ENCODE measurements at regions not wholly inside any gene's neighbourhood (a gene's known extent, or its start where the extent isn't known, plus 50 kb on each side); places are given as distances from the start of the nearest gene placed in this dataset.
"Not testable (repeated sequence)": the region's sequence is repeated elsewhere in the genome, so short reads cannot be mapped to it uniquely, and the experiment has no call there.

GRCh38 chr6:60765331-60765730, 1520.7 kb downstream of the KHDRBS2 start:
- H3K4me3 ChIP-seq (ENCODE audit: low read depth, low read length); DNase-seq (ENCODE audit: low read depth): not testable (repeated sequence)

- H3K4me3 ChIP-seq (ENCODE audit: low read depth, low read length); DNase-seq (ENCODE audit: low read depth): not testable (repeated sequence)
Observed at GRCh38 chr6:60763464-60764080, 1522.5 kb downstream of the KHDRBS2 start.

GRCh38 chr6:60760928-60761327, 1525.1 kb downstream of the KHDRBS2 start:
- H3K4me3 ChIP-seq (ENCODE audit: low read depth, low read length) = not testable (repeated sequence)

GRCh38 chr6:60759149-60759825, 1526.7 kb downstream of the KHDRBS2 start:
- H3K4me3 ChIP-seq (ENCODE audit: low read depth, low read length); DNase-seq (ENCODE audit: low read depth): not testable (repeated sequence)

More at GRCh38 chr6:60760928-60761327, 1525.1 kb downstream of the KHDRBS2 start:
- DNase-seq (ENCODE audit: low read depth) = not testable (repeated sequence)

- not testable (repeated sequence) for DNase-seq (ENCODE audit: low read depth); H3K4me3 ChIP-seq (ENCODE audit: low read depth, low read length)
- TF ChIP-seq CTCF (IDR thresholded peaks at IDR 0.05; ENCODE audit: control insufficient read depth, extremely low read depth, insufficient read depth) = 0 out of 2 replicates have a peak, but pooled peaks have one; percentile 13
Observed at GRCh38 chr6:60758725-60759124, 1527.3 kb downstream of the KHDRBS2 start.

GRCh38 chr6:60754879-60755278, 1531.1 kb downstream of the KHDRBS2 start:
- peak; percentile 16; the same call in 1 of the 2 replicates for TF ChIP-seq CTCF (IDR thresholded peaks at IDR 0.05; ENCODE audit: control insufficient read depth, extremely low read depth, insufficient read depth)
- no peak overlapping the region for H3K4me3 ChIP-seq (ENCODE audit: low read depth, low read length)
- DNase-seq (ENCODE audit: low read depth) = no peak

- DNase-seq (ENCODE audit: low read depth); H3K4me3 ChIP-seq (ENCODE audit: low read depth, low read length): not testable (repeated sequence)
Observed at GRCh38 chr6:60750353-60751081, 1535.5 kb downstream of the KHDRBS2 start.

GRCh38 chr6:60747765-60748556, 1538.1 kb downstream of the KHDRBS2 start:
- not testable (repeated sequence) for H3K4me3 ChIP-seq (ENCODE audit: low read depth, low read length); DNase-seq (ENCODE audit: low read depth)

GRCh38 chr6:60737764-60738425, 1548.1 kb downstream of the KHDRBS2 start:
- not testable (repeated sequence) for DNase-seq (ENCODE audit: low read depth); H3K4me3 ChIP-seq (ENCODE audit: low read depth, low read length)

- not testable (repeated sequence) for DNase-seq (ENCODE audit: low read depth); H3K4me3 ChIP-seq (ENCODE audit: low read depth, low read length)
Observed at GRCh38 chr6:60737315-60737714, 1548.7 kb downstream of the KHDRBS2 start.

- not testable (repeated sequence) for H3K4me3 ChIP-seq (ENCODE audit: low read depth, low read length); DNase-seq (ENCODE audit: low read depth)
Observed at GRCh38 chr6:60723935-60724334, 1562.1 kb downstream of the KHDRBS2 start.

Data from LNCaP clone FGC (cell line).